ENCODE measurements at regions not wholly inside any gene's neighbourhood (a gene's known extent, or its start where the extent isn't known, plus 50 kb on each side); places are given as distances from the start of the nearest gene placed in this dataset.

GRCh38 chr10:63708421-63708820 lies 187.2 kb downstream of the REEP3 start:
- TF ChIP-seq CTCF (IDR thresholded peaks at IDR 0.05) (no peak), EZH2 (IDR thresholded peaks at IDR 0.05; ENCODE audit: borderline replicate concordance, insufficient read depth, low read depth, low read length, poor library complexity, severe bottlenecking) (no peak)

Data from B cell (primary cell).